SK-N-SH treated with all-trans-retinoic acid at 6 μM for 48 hours (cell line): ENCODE measurements at regions not wholly inside any gene's neighbourhood (a gene's known extent, or its start where the extent isn't known, plus 50 kb on each side); places are given as distances from the start of the nearest gene placed in this dataset.

Experiments
- CREB5 ChIP-seq: fragments of 250-450 bp; sonication (Bioruptor Pico); IDR thresholded peaks from 2 replicates; pipeline ENCODE4 v1.5.1; 2020; ENCODE audit warnings: low read depth, mild to moderate bottlenecking, moderate library complexity
- CSDC2 ChIP-seq: fragments of 250-450 bp; sonication (Bioruptor Pico); IDR thresholded peaks from 2 replicates; pipeline ENCODE4 v1.5.0; 2020; ENCODE audit warnings: mild to moderate bottlenecking, moderate library complexity
- PATZ1 ChIP-seq: fragments of 250-450 bp; sonication (Bioruptor Pico); IDR thresholded peaks from 2 replicates; pipeline ENCODE4 v1.8.0; 2020; ENCODE audit warnings: mild to moderate bottlenecking, moderate library complexity, borderline replicate concordance

GRCh38 chr11:97973352-97973857, 1047.3 kb upstream of the CNTN5 start:
- TF ChIP-seq CREB5 (CRISPR knock-in tag): no peak
- no peak for TF ChIP-seq PATZ1 (CRISPR knock-in tag)
- TF ChIP-seq CSDC2: no peak
